Lung microvascular endothelial cell (primary cell): ENCODE measurements at regions not wholly inside any gene's neighbourhood (a gene's known extent, or its start where the extent isn't known, plus 50 kb on each side); places are given as distances from the start of the nearest gene placed in this dataset.
A peak's percentile ranks its signal among the peaks of the same experiment; 100 is the strongest.
"Not testable (repeated sequence)": the region's sequence is repeated elsewhere in the genome, so short reads cannot be mapped to it uniquely, and the experiment has no call there.

Experiments
- DNase-seq, 2 donors: peaks; one replicate each; pipeline versions ENCODE4 v3.0.0 to v3.0.0-alpha.2; 2010; ENCODE audit warnings: low read depth in 2 of 2

DNA sequence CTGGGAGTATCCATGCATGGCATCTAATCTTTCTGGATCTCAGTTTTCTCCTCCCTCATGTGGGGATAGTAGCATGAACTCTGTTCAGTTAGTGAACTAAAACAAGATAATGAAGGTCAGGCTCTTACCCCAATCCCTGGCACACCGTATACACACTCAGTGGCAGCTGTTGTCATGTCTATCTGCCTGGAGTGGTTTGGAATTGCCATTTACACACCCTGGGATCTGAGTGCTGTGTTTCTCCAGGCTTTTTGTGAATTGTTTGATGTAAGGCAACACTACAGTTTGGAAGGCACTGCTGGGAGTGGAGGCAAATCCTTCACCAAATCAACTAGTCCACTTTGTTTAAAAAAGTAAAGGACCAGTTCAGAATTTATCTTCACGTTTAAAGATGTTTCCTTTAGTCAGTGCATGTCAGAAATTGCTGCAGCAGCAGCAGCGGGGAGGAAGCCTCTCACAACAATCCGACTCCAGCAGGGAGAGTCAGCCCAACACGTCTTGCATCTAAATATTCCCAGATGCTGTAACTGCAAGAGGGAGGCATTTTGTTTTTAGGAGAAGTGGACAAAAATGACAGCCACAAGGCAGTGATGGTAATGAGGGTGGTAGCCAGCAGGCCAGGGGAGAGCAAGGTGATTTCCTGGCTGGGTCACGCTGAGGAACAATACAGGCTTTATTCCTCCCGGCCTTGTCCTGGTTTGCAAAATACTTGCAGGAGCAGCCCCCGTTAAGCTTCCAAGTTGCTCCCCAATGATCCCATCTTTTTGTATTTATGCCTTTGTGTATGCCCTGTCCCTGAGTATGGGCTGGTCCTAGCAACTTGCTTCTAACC, 128.5 kb upstream of the LRIG1 start:
- DNase-seq: no peak

DNA sequence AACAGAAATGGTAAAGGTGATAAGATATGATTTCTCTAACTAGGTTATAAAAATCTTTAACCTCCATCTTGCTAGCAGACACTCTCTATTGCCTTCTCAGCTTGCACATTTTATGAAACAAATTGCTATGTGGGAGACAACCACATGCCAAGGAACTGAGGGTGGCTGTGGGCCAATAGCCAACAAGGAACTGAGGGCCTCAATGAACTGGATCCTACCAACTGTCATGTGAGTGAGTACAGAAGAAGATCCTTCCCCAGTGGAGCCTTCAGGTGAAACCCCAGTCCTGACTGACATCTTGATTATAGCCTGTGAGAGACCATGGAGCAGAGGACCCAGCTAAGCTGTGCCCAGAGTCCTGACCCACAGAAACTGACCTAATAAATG, 129.2 kb upstream of the LRIG1 start:
- DNase-seq: no peak

DNA sequence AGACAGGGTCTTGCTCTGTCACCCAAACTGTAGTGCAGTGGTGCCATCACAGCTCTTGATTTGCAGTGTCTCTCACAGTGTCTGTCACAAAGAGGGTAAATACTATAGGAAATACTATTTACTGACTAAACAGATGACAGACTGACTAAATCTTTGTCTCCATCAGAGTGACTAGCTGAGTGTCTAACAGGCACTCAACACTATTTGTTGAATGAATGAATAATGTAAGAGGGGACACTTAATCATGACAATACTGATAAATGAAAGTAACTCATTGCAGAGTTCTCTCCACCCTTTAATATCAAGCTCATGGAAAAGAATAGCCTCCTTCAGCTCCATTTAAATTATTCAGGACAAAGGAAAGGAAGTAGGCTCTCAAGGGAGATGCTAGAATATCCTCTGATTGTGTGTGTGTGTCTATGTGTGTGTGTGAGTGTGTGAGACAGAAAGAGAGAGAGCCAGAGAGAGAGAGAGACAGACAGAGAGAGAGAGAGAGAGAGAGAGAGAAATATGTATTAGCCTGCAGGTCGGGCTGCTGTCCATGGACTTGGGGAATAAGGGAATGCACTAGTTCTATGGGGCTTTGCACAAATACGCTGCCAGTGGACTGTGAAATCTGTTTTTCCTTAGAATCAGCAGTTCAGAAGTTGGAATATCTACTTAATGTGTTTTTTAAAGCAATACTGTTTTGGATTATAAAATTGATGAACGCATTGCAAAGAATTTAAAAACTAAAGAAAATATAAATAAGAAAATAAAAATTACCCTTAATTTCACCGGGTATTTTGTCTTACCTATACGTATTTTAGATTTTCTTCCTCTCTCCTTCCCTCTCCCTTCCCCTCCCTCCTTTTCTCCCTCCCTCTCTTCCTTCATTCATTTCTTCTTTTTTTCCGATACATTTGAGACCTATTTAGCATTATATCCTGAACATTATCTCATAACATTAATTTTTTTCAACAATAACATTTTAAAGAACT, 132.9 kb upstream of the LRIG1 start:
- no peak for DNase-seq

DNA sequence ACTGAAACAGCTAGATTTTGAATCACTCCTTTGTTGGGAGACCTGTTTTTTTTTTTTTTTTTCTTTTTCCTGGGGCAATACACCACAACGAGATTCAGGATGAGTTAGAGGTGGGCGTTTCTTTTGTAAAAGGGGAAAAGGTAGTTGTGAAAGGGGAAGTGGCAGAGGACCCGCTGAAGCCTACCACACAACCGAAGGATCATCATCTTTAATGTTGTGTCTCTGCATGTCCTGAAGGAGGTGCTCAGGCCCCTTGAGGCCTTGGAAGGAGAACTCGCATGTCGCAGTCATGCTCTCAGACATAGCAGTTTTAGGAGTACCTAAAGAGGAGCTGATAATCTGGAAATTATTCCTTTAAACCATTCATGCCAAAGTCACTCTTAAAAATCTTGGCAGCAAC, 137.9 kb upstream of the LRIG1 start:
- no peak for DNase-seq

DNA sequence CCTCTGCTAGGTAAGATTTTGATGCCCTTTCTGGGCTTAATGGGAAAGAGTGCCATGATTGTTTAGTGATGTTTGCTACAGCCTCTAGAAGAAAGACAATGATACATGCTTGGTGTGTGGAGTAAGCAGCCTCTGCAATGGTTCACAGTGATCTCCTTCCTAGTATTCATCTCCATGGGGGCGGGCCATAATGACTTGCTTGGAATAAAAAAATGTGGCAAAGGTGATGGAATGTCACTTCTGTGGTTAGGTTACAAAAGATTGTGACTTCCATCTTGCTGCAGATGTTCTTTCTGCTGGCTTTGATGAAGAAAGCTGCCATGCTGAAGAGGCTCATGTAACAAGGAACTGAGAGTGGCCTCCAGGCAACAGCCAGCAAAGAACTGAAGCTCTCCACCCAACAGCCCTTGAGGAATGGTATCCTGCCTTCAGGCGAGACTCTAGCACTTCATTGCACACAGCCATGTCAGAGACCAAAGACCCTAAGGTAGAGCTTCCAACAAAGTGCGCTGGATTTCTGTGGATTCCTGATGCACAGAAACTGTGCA, 139.1 kb upstream of the LRIG1 start:
- DNase-seq: no peak

DNA sequence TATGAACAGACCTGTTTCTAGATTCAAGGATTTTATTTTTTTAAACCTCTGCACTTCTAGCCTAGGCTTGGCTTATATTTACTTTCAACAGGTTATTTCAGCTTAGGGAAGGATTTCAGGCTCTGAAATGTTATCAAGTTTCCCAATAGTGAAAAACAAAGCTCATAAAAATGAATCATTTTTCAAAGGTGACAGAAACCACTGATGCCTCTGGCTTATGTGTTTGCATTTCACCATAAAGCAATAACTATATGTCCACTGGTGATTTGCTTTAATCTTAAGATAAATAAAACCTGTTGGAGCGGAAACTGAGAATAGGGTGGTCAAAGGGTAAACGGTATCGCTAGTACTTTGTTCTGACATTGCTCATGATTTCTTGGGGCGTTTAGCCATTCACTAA, 141.2 kb upstream of the LRIG1 start:
- no peak for DNase-seq

DNA sequence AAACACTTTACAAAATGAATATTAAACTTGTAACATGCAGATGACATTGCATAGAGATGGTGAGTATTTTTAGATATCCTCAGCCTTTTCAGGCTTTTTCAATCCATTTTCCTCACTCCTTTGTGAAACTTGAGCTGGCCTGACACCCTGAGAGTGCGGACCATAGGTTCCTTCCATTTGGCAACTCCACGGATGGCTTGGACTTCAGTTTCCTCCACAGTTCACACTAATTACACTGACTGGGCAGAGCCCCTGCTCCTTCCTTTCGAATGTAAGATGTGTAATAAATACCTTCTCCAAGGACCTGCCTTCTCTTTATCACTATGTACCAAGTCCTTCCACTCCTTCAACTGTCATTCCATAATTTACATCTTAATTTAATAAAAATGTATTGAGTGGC, 141.7 kb upstream of the LRIG1 start:
- no peak for DNase-seq

DNA sequence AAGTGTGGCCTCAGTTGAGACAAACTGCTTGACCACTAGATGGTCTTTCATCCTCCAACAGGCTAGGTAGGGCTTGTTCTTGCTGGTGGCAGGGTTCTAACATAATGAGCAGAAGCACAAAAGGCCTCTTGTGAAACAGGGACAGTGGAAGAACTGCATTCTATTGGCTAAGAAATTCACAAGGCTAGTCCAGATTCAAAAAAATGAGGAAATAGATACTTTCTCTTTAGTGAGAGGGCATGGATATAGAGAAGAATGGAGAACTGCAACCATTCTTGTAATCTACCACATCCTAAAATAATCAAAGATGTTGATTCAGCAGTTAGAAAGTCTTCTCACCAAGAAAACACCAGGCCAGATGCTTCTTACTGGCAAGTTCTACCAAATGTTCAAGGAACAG, 143.7 kb upstream of the LRIG1 start:
- DNase-seq: no peak

DNA sequence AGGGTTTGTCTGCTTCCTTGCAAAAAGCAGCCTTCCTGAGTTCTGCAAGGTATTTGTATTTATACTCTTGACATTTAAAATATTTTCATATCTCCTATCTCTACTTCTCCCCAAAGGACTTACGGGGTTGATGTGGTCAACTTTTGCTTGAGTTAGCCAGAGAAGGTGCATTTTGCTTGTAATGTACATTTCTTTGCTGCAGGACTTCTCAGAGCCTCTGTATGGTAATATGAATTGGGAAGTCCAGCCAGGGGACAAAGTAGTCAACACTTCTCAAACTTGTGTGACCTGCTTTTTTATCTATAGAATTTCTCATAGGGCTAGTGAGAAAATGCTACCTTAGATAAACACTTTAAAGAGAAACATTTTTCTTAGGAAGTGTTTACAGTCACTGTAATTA, 148.2 kb upstream of the LRIG1 start:
- DNase-seq: no peak

DNA sequence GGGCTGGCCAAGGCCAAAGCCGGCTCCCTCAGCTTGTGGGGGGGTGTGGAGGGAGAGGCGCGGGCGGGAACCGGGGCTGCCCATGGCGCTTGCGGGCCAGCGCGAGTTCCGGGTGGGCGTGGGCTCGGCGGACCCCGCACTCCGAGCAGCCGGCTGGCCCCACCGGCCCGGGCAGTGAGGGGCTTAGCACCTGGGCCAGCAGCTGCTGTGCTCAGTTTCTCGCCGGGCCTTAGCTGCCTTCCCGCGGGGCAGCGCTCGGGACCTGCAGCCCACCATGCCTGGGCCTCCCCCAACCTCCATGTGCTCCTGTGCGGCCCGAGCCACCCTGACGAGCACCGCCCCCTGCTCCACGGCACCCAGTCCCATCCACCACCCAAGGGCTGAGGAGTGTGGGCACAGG, 150.7 kb upstream of the LRIG1 start:
- DNase-seq: not testable (repeated sequence)

DNA sequence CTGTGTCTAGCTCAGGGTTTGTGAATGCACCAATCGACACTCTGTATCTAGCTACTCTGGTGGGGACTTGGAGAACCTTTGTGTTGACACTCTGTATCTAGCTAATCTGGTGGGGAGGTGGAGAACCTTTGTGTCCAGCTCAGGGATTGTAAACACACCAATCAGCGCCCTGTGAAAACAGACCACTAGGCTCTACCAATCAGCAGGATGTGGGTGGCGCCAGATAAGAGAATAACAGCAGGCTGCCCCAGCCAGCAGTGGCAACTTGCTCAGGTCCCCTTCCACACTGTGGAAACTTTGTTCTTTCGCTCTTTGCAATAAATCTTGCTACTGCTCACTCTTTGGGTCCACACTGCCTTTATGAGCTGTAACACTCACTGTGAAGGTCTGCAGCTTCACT, 151.3 kb upstream of the LRIG1 start:
- not testable (repeated sequence) for DNase-seq

DNA sequence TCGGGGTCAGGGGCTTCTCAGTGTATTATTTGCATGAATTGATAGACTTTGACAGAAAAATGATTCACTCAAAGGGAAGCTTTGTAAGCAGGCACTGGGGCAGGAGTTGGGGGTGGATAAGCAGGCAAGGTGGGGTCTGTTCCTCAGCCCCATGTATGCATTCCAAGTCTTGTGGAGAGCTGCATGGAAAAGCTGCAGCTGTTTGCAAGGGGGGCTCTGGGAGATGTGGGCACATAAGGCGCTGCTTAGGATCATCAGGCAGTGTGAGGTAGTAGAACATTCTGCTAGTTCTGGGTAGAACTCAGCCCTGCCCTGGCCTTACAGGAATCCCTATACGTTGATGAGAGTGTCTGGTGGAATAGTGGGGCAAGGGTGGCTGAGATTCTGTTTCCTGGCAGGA, 154.2 kb upstream of the LRIG1 start:
- DNase-seq: no peak

DNA sequence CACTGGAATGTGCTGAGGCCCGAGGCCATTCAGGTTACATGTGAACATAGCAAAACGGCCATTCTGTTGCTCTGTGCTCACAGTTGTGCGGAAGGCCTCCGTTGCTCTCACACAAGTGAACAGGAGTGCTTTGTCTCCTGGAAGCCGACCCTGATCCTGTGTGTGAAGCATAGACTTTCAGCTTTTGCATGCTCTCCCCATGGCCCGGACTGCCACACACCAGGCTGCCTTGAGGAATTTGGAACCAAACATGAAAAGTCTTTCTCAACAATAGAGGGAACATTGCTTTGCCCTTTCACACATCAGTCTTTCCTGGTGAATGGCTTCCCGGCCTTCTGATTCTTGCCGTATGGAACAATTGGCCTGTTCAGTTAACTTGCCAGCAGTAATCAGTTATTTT, 154.8 kb upstream of the LRIG1 start:
- no peak for DNase-seq

DNA sequence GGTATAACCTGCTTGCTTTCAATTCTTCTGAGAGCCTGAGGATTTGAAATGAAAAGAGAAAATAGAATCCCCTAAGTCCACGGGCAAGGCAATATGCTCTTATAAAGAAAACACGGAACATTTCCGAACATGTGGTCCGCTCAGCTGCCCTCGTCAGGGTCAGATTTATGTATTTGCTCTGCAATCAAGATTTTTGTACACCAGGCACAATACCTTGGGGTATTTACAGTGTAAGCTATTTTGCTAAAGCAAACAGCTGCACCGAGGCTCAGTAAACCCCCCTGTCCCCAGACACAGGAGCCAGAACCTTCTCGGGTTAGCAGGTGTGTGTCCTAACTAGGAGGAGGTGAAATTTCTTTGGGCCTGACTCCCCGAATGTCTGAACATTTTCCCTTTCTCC, 155.8 kb upstream of the LRIG1 start:
- no peak for DNase-seq

DNA sequence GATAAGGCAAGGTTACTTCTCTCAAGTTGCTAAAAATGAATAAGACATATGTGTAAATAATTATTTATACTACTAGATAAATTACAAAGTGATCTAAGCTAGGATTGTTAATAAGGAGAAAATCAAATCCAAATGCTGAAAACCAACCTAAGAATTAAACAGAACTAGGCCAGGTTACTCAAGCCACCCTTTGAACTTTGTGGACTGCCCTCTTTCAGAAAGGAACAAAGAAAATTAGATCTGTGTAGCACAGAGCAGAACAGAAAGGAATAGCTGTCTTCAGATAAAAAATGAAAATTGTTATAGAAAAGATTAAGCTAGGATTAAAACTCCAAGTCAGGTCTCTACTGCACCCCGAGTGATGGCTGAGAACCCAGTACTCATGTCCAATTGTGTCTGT, 158.2 kb upstream of the LRIG1 start:
- no peak for DNase-seq

DNA sequence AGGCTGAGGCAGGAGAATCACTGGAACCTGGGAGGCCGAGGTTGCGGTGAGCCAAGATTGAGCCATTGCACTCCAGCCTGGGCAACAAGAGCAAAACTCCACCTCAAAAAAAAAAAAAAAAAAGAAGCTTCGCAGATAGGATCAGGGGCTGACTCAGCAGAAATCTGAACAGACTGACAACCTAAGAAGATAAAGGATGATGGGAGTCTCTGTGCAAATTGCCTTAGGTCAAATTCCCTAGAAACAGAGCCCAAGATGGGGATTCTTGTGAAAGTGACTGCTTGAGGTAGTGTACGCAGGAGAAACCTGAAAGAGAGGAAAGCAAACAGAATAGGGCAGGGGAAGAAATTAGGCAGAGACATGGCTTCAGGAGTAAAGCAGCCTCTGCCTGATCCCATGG, 160.8 kb upstream of the LRIG1 start:
- DNase-seq: no peak

DNA sequence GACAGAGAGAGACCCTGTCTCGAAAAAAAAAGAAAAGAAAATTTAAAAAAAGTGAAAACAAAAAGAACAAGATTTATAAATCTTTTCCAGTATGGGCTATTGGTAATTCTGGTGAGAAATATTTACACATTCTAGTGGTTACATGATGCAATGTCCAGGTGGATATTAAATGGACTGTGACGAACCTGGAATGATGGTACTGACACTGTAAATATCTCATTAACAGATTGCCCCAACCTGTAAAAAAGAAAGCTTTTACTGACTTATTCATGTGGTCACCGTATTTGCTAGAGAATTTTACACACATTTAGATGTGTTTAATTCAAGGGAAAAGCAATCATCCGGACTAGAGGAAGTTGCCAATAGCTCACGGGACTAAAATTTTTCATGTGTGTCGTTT, 162.1 kb upstream of the LRIG1 start:
- DNase-seq: no peak

DNA sequence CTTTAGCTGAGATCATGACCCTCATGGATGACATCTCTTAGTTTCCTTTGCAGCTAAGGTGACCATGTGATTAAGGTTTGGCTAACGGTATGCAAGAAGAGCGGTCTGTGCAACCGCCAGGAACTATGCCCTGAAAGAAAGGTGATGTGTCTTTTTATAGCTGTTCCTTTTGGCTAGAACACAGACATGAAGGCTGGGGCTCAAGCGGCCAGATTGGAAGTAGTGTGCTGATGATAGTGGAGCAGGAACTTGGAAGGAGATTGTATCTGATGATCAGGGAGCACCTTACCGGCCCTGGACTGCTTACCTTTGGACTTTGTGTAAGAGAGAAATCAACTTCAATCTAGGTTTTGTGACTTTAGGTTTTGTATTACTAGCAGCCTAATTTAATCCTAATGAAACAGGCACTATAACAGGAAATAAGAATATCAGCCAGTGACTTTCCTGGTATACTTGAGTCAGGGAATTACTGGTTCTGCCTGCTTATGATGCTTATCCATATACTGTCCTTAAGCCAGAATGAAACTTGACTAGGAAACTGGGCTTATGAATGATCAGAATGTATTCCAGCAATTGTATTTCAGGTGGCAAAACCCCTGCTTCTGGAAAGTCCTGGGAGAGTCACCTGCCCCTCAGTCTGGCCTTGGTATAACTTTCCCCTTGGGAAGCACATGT, 164.3 kb upstream of the LRIG1 start:
- DNase-seq: no peak

DNA sequence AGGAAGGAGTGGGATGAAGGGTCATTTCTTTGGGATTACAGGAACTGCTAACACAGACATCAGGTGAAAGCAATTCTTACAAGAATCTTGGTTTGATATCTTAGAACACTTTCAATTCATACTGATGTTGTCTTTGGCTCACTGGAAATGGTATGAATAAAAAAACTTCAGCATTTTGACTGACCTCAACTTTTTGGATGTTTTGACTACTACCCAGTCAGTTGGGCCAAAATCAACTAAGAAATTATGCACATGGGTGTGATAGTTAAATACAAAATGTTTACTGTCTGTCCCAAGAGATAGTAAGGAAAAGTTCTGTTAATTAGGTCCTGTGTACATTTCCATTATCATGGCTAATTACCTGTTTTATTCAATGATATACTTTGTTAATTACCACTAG, 165.5 kb upstream of the LRIG1 start:
- no peak for DNase-seq

DNA sequence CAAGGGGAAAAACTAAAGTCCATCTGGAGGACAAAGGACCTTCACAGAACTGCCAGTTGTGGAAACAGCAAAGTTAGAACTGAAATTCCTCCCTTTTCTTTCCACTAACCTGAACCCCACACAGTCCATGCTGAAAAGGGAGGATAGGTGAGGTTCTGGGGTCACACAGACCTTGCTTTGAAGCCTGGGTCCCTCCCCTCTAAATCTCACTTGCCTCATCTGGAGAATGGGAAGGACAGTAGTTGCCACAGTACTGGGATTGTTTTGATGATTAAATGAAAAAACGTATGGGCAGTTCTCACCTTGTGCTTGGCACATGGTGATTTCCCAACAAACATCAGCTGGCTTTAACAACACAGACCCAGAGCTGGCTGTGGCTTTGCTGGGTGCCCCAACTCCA, 166.4 kb upstream of the LRIG1 start:
- no peak for DNase-seq

DNA sequence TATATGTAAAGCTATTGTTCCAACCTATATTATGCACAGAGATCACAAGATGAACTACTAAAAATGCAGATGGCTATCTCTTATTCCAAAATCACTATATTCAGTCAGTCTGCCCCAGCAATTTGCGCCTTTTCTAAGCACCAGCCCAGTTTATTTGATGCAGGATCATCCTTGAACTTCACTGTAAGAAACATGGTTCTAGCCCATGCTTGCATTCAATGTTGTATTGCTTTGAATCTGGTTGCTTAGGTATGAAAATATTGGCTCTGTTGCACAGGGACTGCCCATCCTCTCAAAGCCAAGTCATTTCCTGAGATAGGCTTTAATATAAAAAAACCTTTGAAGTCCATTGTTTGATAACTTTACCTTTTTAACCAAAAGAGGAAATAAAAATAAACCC, 170.5 kb upstream of the LRIG1 start:
- peak; percentile 7 to 91 for DNase-seq

DNA sequence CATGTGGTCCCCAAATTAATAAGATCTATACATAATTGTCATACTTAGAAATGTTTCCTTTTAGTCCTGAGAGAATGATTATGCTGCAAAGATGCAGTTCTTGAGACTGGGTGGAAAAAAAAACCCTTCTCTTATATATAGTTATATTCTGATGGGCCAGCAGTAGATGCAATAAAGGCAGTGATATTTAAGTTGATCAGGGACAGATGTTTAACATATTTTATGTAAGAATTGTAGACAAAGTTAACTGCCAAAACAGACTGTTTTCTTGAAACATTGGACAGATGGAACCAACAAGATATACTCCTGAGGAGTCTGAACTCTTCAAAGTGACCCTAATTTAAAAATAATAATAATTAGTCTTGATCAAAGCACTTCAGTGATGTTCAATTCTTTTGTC, 172.0 kb upstream of the LRIG1 start:
- no peak for DNase-seq
